Left colon (tissue), 2 donors: ENCODE measurements at regions not wholly inside any gene's neighbourhood (a gene's known extent, or its start where the extent isn't known, plus 50 kb on each side); places are given as distances from the start of the nearest gene placed in this dataset.

Experiments used
- ATAC-seq: fragments of 200-7000 bp; cut with Tn5 transposase; one replicate; pipeline ENCODE4 v1.9.1; 2020; ENCODE audit warnings: mild to moderate bottlenecking, moderate library complexity
- DNase-seq, 2 donors: peaks; one replicate each; pipeline ENCODE4 v3.0.0-alpha.2; 2020
- intact Hi-C, 2 donors: fragments of 100-400 bp; cut with DNase I in 1 of 2; cut with micrococcal nuclease in 1 of 2; formaldehyde crosslinking; loops; one replicate each; pipeline versions ENCODE4 v1.11.2 to v1.14.0; 2022; cut with DNase I, micrococcal nuclease
- donor health status: DM: no; HTN: no; CAD: no.
- donor health status: DM: yes; HTN: yes; CAD: no.

DNA sequence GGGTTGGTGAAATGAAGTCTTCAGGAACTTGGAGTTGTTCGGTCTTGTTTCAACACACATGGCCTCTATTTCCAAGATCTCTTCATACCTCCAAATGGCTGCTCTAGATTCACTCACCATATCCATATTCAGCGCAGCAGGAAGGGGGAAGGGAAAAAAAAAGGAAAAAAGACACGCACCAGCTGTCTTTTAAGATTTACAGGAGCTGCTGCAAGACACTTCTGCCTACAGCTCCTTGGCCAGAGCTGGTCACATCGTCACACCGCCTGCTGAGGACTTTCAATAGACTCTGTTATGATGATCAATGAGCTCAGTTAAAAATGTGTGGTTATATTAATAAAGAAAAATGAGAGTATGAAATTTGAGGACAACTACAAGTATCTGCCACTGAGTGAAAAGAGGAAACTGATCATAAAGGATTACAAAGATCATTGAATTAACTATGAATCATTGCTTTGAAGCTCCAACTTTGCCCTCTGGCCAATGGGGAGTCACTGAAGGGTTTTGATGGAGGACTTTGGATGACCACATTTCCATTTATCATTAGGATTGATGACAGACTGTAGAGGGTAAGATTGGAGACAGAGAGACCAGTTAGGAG, 182.1 kb upstream of the HMGA2 start:
- no peak for ATAC-seq
- no peak for DNase-seq
- intact Hi-C loops: no loop called here

DNA sequence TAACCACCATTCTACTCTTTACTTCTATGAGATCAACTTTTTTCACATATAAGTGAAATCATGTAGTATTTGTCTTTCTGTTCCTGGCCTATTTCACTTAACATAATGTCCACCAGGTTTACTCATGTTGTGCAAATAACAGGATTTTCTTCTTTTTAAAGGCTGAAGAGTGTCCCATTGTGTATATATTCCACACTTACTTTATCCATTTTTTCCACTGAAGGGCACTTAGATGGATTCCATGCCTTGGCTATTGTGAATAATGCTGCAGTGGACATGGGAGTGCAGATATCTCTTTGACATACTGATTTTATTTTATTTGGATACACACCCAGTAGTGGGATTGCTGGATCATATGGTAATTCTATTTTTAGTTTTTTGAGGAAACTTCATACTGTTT, 181.1 kb upstream of the HMGA2 start:
- intact Hi-C loops: no loop called here
- no peak for ATAC-seq
- no peak for DNase-seq

DNA sequence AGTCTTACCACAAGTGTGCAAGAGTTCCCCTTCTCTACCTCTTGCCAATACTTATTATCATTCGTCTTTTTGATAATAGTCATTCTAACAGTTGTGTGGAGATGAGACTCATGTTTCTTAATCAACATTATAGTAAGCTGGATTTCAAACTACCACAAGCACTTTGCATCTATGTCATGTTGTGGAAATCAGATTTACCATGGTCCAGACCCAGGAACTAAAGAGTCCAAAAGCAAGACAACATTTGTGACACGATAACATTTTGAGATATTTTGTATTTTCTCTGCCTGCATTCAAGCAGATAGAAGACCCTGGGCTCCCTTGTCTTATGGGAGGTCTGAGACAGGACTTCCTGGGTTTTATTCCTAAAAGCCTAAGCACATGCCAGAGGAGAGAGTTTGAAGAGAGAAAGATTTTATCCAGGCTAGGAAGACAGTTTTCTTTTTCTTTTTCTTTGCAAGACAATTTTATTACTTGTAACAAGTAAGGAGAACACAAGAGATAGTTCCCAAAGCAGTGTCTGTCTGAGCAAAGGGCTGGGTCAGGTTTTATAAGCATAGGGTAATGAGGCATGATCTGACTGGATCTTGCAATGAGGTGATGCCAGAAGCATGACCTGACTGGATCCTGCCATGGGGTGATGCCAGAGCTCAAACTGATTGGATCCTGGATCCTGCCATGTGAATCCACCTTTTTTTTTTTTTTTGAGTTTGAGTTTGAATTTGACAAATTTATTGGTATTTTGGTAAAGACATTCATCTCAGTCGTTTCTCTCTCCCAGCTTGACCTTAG, 180.5 kb upstream of the HMGA2 start:
- ATAC-seq: no peak
- intact Hi-C loops: no loop called here
- DNase-seq: no peak

DNA sequence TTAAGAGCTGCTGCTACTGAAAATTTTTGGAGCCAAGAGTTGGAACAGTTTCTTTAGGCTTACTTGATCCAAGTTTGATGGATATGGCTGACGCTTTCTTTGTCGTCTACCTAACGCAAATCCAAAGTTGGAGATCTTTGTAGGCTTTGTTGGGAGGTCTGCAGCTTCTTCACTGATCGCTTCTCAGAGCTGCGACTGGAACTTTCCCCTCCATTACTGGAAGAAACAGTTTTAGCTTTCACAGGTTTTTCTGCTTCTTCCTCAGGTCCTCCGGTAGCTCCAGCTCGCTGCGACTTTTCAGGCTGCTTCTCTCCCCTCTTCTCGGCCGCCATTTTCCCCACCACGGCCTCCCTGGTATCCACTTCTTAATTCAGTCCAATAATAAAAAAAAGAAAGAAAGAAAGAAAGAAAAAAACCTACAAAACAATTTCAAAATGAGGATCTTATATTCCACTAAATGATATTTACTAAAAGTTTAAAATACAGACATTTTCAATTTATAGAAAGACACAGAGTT, 178.1 kb upstream of the HMGA2 start:
- intact Hi-C loops: no loop called here
- DNase-seq (no peak), ATAC-seq (no peak)

DNA sequence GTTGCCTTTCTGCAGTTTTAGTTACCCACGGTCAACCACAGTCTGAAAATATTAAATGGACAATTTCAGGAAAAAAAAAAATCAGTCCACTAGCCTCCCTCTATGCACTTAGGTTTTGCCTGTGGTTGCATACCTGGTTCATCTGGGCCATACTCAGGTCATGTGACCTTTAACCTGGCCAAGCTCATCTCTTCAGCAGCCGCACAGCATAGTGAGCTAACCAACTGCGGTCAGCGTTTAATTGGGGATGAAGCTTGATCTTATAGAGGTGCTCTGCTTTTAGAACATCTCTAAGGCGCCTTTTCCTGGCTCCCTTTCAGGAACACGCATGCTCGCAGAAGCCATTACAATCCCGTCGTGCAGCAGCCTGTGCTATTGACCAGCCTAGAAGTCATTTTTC, 177.2 kb upstream of the HMGA2 start:
- DNase-seq (no peak), ATAC-seq (no peak)
- intact Hi-C loops: no loop called here

DNA sequence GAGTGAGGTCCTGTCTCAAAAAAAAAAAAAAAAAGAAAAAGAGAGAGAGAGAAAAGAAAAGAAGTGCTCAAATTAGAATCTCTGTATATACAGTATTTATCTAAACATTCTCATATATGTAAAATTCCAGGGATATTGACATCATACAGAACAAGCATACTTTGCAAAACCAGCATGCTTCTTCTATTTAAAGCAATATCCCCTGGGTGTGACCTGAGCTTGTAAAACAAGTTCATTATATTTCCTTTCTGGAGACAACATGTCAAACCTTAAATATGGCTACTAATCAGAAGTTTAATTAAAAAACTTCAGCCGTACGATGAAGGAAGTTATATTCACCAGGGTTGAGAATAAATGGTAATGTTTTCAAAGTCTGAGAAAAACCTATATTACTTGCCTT, 175.8 kb upstream of the HMGA2 start:
- no peak for DNase-seq
- ATAC-seq: peak; percentile 63
- intact Hi-C loops: no loop called here

DNA sequence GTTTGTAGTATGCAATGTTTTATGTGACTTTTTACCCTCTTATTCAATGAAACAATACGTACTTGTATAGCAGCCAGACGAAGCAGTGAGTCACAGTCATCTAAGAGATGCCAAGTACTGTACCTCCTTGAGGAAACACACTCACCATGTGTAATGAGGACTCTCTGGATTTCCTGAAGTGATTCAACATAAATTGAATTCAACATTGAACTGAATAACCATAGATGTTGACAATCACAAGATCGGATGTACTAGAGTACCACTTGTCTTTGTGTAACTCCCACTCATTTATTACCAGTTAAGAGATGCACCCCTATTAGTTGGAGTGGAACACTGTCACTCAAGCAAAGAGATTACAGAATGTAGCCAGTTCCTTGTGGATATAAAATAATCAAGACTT, 175.2 kb upstream of the HMGA2 start:
- ATAC-seq: peak; percentile 99
- DNase-seq: peak in 1 of 2 donors; percentile 44
- intact Hi-C loops: no loop called here

DNA sequence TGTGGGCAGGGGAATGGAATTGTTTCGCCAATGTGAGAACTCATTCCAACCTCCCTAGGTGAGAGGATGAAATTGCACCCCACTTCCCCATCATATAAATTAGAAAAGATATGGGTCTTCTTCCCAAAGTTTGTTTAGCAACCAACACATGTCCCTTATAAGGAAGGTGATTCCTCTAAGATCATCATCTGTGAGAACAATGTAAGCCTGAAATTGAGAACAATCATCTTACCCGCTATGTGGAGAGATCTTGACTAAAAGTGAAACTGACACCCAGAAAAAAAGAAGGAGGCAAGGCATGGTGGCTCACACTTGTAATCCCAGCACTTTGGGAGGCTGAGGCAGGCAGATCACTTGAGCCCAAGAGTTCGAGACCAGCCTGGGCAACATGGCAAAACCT, 173.2 kb upstream of the HMGA2 start:
- DNase-seq (no peak), ATAC-seq (no peak)
- intact Hi-C loops: no loop called here

DNA sequence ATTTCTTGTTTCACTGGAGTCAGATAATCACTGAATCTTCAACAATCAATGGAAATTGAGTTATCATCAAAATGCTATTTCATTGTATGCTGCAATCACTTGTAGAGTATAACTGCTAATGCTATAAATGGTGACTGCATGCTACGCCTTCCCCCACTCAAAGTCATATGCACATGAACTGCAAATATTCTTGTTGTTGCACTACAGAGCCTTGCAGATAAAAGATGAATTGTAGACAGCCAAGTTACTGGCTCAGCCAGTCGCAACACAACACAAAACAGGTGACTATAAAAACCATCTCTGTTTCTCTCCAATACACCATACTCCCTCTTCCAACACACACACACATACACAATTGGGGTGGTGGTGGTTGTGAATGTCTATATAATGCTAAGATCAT, 171.0 kb upstream of the HMGA2 start:
- ATAC-seq (no peak), DNase-seq (no peak)
- intact Hi-C loops: no loop called here

DNA sequence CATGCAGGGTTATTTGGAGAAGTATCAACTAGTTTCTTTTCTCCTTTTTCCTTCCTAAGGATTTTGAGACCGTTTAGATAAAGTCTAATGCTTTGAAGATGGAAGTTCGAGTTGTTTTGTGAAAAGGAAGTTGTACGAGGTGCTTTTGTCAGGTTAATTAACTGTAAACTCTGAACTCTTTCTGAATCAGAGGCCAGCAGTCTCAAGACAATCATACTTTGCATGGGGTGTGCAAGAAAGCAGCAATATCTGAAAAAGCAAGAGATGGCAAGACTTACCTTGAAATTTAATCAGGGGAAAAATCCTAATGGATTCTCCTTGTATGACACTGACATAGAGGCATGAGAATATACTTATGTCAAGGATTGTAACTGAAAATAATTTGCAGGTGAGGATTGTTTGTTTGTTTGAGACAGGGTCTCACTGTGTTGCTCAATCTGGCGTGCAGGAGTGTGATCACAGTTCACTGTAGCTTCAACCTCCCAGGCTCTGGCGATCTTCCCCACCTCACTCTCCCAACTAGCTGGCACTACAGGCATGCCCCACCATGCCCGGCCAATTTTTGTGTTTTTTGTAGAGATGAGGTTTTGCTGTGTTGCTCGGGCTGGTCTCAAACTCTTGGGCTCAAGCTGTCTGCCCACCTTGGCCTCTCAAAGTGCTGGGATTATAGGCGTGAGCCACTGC, 170.2 kb upstream of the HMGA2 start:
- DNase-seq (no peak), ATAC-seq (no peak)
- intact Hi-C loops: no loop called here

DNA sequence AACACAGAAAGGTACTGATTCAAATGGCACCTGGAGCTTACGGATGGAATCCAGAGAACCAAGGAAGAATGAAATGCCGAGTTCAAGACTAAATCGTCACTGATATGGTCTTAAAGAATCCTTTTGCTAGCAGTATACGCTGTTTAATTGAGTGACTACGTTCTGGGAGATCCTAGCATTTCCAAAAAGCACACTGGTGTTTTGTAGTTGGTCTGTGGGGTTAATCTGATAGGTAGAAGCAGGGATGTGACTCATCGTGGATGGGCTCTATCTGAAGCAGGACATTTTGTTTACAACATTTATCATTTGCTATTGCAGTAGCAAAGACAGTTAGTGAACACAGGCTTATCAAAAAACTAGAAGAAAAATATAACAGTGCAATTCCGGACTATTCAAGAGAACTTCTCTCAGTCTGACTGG, 169.2 kb upstream of the HMGA2 start:
- ATAC-seq (no peak), DNase-seq (no peak)
- intact Hi-C loops: no loop called here

DNA sequence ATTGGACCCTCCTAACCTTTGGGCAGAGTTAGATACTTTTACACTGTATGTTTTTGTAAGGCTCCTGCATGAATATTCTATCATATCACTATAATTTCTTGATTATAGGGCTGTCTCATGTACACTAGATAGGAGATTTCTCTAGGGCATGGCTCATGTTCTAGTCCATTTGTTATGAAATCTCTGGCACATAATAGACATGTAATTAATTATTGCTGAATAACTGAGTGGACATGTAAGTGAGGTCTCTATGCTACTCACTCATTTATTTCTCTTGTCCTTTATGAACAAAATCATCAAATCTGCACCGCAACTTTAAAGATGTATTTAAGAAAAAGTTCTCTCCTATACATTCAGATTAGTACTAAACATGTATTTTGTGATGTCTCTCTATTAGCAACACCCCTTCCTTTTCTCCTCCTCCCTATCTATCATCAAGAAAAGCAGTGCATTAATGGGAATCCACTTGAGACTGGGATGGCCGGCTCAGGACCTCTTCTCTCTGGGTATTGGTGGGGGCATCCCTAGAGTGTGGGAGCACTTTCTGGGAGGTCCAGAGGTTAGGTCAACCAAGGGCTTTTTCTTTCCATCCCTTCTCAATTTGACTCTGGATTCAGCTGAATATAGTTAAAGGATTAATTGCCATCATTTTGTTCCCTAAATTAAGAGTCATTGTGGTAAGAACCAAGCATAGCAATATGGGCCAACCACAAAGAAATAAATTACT, 168.0 kb upstream of the HMGA2 start:
- intact Hi-C loops: no loop called here
- DNase-seq: no peak
- ATAC-seq: no peak

DNA sequence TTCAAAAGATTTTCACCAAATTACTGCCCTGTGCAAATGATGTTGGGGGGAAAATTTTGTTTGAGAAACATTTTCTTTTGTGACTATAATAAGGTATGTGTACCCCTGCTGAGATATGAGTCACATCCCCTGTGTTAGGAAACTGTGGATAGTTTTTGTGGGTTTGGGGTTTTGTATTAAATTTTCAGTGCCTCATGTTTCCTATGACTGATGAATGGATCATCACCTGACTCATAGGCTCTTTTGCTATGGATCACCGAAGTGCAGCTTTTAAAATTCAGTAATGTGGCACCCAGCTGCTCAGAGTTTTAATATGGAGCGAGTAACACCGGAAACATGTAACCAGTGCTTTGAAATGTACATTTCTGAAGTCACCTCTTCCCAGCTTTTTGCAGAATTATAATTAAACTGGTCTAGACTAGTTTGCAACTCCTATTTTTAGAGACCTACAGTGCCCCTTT, 167.4 kb upstream of the HMGA2 start:
- ATAC-seq (no peak), DNase-seq (no peak)
- intact Hi-C loops: no loop called here

DNA sequence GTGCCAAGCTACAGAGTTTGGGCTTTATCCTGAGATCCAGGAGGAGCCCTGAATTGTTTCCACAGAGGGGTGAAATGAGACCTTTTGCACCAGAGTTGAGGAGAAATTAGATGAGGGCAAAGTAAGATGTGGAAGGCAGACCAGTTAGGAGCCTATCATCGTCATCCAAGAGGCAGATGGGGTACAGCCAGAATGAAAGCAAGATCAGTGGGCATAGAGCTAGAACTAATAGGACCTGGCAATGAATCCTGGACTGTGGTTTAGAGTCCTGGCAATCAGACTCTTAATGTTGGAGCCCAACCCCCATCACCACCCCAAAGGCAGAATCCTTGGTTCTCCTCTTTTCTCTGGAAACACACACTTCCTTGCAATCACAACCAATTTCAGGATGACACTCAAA, 166.6 kb upstream of the HMGA2 start:
- DNase-seq: no peak
- intact Hi-C loops: no loop called here
- ATAC-seq: no peak

DNA sequence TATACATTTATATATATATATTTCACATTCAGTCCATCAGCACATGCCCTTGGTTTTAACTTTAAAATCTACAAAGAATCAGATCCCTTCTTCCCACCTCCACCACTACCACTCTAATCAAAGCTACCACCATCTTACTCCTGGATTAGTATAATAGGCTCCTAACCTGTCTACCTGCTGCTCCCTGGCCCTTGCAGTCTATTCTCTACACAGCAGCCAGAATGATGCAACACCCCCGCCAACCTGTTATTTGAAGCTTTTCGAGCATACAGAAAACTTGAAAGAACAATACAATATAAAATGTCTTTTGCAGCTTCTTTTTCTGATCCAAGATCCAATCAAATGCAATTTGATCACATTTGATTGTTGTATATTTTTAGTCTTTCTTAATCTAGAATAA, 165.9 kb upstream of the HMGA2 start:
- intact Hi-C loops: no loop called here
- DNase-seq: no peak
- ATAC-seq: no peak

DNA sequence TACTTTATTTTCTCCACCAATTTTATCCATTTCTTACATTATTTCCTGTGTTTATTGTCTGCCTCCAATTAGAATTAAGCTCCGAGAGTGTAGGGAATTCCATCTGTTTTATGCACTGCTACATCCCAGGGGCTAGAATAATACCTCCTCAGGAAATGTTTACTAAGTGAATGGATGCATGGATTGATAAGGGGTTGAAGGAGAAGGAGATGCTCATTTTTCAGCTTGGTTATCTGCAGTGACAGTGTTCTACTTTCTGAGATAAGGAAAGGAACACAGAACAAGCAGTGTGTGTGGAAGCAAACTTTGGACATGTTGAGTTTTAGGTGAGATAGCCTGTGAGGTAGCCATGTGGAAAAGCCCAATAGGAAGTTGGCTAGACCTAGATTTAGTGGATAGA, 164.6 kb upstream of the HMGA2 start:
- ATAC-seq: no peak
- DNase-seq: no peak
- intact Hi-C loops: no loop called here

DNA sequence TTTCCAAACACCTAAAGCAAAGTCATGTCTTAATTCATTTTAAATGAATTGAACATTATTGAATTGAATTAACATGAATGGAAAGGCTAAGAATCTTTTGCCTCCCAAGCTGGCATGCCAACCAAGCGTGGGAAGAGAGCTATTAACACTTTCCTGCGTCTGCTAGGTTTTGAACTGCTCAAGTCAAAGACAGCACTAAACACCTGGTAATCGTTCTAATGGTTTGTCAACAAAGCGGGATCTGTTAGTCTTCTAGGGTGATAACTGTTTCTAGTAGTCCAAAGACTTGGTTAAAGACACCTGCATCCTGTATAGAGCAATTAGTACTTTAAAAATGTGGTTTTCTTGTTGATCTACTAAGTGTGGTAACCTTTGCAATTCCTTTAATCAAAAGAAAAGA, 164.2 kb upstream of the HMGA2 start:
- DNase-seq: no peak
- no peak for ATAC-seq
- intact Hi-C loops: no loop called here

DNA sequence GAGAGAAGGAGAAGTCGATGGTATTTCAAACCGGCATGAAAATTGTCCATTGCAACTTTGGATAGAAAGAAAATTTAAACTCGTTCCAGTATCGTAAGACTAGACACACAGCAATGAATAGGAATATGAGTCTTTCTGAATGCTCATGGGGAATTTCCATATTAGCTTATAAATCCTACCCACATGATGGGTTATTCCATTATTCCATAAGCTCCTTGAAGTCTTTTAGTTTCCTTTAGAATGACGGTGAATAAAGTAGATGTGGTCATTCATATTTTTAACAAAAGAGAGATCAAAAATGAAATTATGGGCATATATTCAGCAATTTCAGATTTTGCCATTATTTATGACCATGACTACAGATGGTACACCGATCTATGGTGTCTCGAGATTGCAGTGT, 163.4 kb upstream of the HMGA2 start:
- ATAC-seq (no peak), DNase-seq (no peak)
- intact Hi-C loops: no loop called here

DNA sequence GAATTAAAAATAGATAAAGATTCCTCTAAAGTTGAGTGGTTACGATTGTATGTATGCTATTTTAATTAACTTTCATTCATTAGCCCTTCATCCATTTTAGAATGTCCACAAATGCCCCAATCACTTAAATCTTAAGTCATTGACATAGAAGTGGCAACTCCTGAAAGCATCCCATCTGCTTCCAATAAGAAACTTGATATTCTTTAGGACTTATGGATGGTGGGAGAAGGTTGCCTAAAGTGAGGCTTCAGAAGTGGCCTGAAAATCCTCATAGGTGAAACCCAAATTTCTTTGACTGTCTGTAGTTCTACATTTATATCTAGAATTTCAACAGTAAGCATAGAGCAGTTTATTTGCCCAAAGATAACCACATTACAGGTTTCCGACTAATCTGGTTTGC, 161.7 kb upstream of the HMGA2 start:
- DNase-seq (no peak), ATAC-seq (no peak)
- intact Hi-C loops: no loop called here

DNA sequence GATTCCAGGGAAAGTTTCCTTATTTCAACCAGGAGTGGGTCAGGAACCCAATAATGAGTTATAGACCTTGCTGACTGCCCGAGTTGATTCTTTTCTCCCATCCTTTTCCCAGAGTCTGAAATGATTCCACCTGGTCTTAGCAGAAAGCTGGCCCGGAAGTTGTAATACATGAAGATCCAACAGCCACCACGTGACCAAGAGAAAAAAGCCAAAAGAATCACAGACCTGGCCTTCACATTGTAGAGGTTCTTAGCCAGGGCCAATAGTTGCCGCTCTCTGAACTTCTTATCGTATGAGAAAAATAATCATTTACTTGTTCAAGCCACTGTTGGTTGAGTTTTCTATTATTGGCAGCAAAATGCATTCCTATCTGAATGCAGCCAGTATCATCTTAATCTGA, 161.2 kb upstream of the HMGA2 start:
- no peak for DNase-seq
- no peak for ATAC-seq
- intact Hi-C loops: no loop called here
